ENCODE measurements at regions not wholly inside any gene's neighbourhood (a gene's known extent, or its start where the extent isn't known, plus 50 kb on each side); places are given as distances from the start of the nearest gene placed in this dataset.

GRCh38 chr19:13598098-13598497 lies 91.8 kb upstream of the CACNA1A start:
- in situ Hi-C loops (cut with MboI; ENCODE audit: low sequenced_read_pairs, unreplicated experiment), result no loop called here
- TF ChIP-seq CTCF (IDR thresholded peaks at IDR 0.05; ENCODE audit: borderline replicate concordance, control extremely low read depth, extremely low read depth, insufficient read depth, missing control alignments), result no peak
- DNase-seq (ENCODE audit: low spot score), result no peak

- DNase-seq (ENCODE audit: low spot score), result peak; percentile 88
- in situ Hi-C loops (cut with MboI; ENCODE audit: low sequenced_read_pairs, unreplicated experiment), result no loop called here
- peak; percentile 46 for TF ChIP-seq CTCF (IDR thresholded peaks at IDR 0.05; ENCODE audit: borderline replicate concordance, control extremely low read depth, extremely low read depth, insufficient read depth, missing control alignments)
These were observed 91.4 kb upstream of the CACNA1A start for GRCh38 chr19:13597640-13598039.

DNA sequence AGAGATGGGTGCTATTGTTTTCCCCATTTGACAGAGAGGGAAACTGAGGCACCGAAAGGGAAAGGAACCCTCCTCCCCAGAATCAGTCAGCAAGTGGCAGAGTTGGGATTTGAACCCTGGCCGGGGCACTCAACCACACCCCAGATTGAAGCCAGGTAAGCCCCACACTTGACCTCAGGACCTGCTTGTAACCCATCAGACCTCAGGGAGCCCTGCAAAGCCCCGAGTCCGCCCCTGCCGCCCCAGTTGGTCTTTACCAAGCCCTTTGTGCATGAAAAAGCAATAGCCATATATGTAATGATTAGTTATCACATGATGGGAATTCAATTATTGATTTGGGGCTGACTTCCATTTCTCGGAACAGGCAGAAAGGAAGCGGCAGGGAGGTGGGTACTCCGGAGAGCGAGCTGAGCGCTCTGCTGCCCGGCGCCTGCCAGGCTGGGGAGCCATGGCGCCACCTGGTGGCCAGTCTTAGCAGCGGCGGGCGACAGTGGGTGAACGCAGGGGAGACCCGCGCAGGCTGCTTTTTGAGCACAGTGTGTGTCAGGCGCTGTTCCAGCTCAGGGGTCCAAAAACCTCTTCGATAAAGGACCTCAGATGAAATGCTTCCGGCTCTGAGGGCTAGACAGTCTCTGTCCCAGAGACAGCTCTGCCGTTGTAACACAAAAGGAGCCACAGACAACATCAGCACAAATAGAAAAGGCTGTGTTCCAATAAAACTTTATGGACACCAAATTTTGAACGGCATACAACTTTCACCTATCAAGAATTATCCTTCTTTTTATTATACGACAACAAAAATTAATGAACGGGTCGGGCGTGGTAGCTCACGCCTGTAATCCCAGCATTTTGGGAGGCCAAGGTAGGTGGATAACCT lies 82.9 kb upstream of the CACNA1A start:
- peak; percentile 91 for TF ChIP-seq CTCF (IDR thresholded peaks at IDR 0.05; ENCODE audit: borderline replicate concordance, control extremely low read depth, extremely low read depth, insufficient read depth, missing control alignments)
- in situ Hi-C loops (cut with MboI; ENCODE audit: low sequenced_read_pairs, unreplicated experiment), result loop anchor here (10.0 kb wide), 1 partner anchor 304 kb away; no protein-coding TSS in a partner anchor
- DNase-seq (ENCODE audit: low spot score), result peak; percentile 87

DNA sequence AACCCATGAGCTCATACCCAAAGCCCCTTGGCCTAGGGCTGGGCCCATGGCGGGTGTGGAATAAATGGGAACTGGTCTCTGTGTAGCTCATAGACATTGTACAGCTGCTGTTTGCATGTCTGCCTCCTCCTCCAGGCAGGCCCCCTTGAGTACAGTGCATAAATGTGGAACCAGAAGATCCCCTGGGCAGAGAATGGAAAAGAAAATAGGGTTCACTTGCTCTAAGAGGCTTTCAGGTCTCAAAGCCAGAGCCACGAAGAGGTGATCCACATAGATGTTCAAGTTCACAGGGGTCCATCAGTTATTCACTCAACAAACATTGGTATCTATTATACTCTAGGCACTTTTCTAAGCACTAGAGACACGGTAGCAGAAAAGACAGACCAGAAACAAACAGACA lies 79.2 kb upstream of the CACNA1A start:
- no peak for DNase-seq (ENCODE audit: low spot score)
- TF ChIP-seq CTCF (IDR thresholded peaks at IDR 0.05; ENCODE audit: borderline replicate concordance, control extremely low read depth, extremely low read depth, insufficient read depth, missing control alignments), result no peak
- in situ Hi-C loops (cut with MboI; ENCODE audit: low sequenced_read_pairs, unreplicated experiment), result loop anchor here (10.0 kb wide), 1 partner anchor 301 kb away; no protein-coding TSS in a partner anchor

DNA sequence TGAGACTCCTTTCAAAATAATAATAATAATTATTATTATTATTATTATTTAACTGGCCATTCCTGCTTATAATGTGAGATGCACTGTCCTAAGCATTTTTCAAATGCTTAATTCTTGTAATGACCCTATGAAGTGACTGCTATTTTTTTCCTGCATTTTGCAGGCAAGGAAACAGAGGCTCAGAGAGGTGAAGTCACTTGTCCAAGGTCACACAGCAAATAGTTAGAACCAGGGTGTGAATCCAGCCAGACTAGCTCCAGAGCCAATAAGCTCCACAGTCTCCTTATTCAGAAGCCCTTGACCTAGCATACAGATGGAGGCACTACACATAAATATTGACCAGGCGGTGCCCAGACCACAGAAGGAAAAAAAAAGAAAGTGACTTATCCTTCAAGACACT lies 77.5 kb upstream of the CACNA1A start:
- in situ Hi-C loops (cut with MboI; ENCODE audit: low sequenced_read_pairs, unreplicated experiment), result loop anchor here (10.0 kb wide), 1 partner anchor 299 kb away; no protein-coding TSS in a partner anchor
- no peak for DNase-seq (ENCODE audit: low spot score)
- no peak for TF ChIP-seq CTCF (IDR thresholded peaks at IDR 0.05; ENCODE audit: borderline replicate concordance, control extremely low read depth, extremely low read depth, insufficient read depth, missing control alignments)

GRCh38 chr19:13583114-13583513 lies 76.8 kb upstream of the CACNA1A start:
- in situ Hi-C loops (cut with MboI; ENCODE audit: low sequenced_read_pairs, unreplicated experiment), result loop anchor here (10.0 kb wide), 1 partner anchor 298 kb away; no protein-coding TSS in a partner anchor
- no peak for DNase-seq (ENCODE audit: low spot score)
- no peak for TF ChIP-seq CTCF (IDR thresholded peaks at IDR 0.05; ENCODE audit: borderline replicate concordance, control extremely low read depth, extremely low read depth, insufficient read depth, missing control alignments)

Measured in GM13976 (cell line).